NCI-H187 treated with DMSO at 0.1 percent for 48 hours (cell line): ENCODE measurements at regions not wholly inside any gene's neighbourhood (a gene's known extent, or its start where the extent isn't known, plus 50 kb on each side); places are given as distances from the start of the nearest gene placed in this dataset.

Source experiments
- DNase-seq: peaks from one replicate; lab custom pipeline; 2025; lab: John Stamatoyannopoulos, UW

- DNase-seq, result no peak
These were observed 80.9 kb upstream of the TLR3 start for GRCh38 chr4:185987961-185988627.

- no peak for DNase-seq
These were observed 77.2 kb upstream of the TLR3 start for GRCh38 chr4:185991770-185992169.

GRCh38 chr4:185992585-185992984 lies 76.4 kb upstream of the TLR3 start:
- DNase-seq, result no peak

GRCh38 chr4:185993328-185993973 lies 75.5 kb upstream of the TLR3 start:
- no peak for DNase-seq

GRCh38 chr4:185994750-185995149 lies 74.2 kb upstream of the TLR3 start:
- DNase-seq, result no peak

- DNase-seq, result no peak
These were observed 73.3 kb upstream of the TLR3 start for GRCh38 chr4:185995665-185996064.

GRCh38 chr4:185997296-185997695 lies 71.7 kb upstream of the TLR3 start:
- no peak for DNase-seq

GRCh38 chr4:185998791-185999190 lies 70.2 kb upstream of the TLR3 start:
- DNase-seq, result peak; percentile 41

GRCh38 chr4:185999207-185999606 lies 69.7 kb upstream of the TLR3 start:
- no peak for DNase-seq

GRCh38 chr4:186002853-186003252 lies 66.1 kb upstream of the TLR3 start:
- no peak for DNase-seq

GRCh38 chr4:186003746-186004145 lies 65.2 kb upstream of the TLR3 start:
- no peak for DNase-seq

GRCh38 chr4:186008057-186008456 lies 60.9 kb upstream of the TLR3 start:
- DNase-seq, result no peak

- DNase-seq, result no peak
These were observed 59.0 kb upstream of the TLR3 start for GRCh38 chr4:186009976-186010375.

GRCh38 chr4:186010821-186011220 lies 58.1 kb upstream of the TLR3 start:
- no peak for DNase-seq

GRCh38 chr4:186012071-186012470 lies 56.9 kb upstream of the TLR3 start:
- DNase-seq, result no peak

- DNase-seq, result no peak
These were observed 55.4 kb upstream of the TLR3 start for GRCh38 chr4:186013419-186014186.

- DNase-seq, result no peak
These were observed 53.6 kb upstream of the TLR3 start for GRCh38 chr4:186015212-186015817.

- no peak for DNase-seq
These were observed 52.2 kb upstream of the TLR3 start for GRCh38 chr4:186016796-186017195.

- DNase-seq, result no peak
These were observed 51.2 kb upstream of the TLR3 start for GRCh38 chr4:186017801-186018200.

GRCh38 chr4:186018261-186018660 lies 50.7 kb upstream of the TLR3 start:
- no peak for DNase-seq

- DNase-seq, result no peak
These were observed 50.2 kb upstream of the TLR3 start for GRCh38 chr4:186018784-186019183.
